ENCODE measurements at regions not wholly inside any gene's neighbourhood (a gene's known extent, or its start where the extent isn't known, plus 50 kb on each side); places are given as distances from the start of the nearest gene placed in this dataset.

- no peak for DNase-seq (ENCODE audit: low read depth)
Measured at GRCh38 chr3:9301091-9301490, 51.6 kb upstream of the SRGAP3 start.

GRCh38 chr3:9301798-9302197 lies 52.4 kb upstream of the SRGAP3 start:
- DNase-seq (ENCODE audit: low read depth), result no peak

- peak; percentile 63 for DNase-seq (ENCODE audit: low read depth)
Measured at GRCh38 chr3:9302425-9303181, 53.2 kb upstream of the SRGAP3 start.

- DNase-seq (ENCODE audit: low read depth), result no peak
Measured at GRCh38 chr3:9308298-9308990, 54.4 kb upstream of the THUMPD3 start.

- DNase-seq (ENCODE audit: low read depth), result no peak
Measured at GRCh38 chr3:9310043-9310442, 52.8 kb upstream of the THUMPD3 start.

- no peak for DNase-seq (ENCODE audit: low read depth)
Measured at GRCh38 chr3:9311228-9311627, 51.6 kb upstream of the THUMPD3 start.
